Breast epithelium (tissue), 3 donors: ENCODE measurements at regions not wholly inside any gene's neighbourhood (a gene's known extent, or its start where the extent isn't known, plus 50 kb on each side); places are given as distances from the start of the nearest gene placed in this dataset.

ENCODE experiments used
- CTCF ChIP-seq, 3 donors: fragments of 450-650 bp; IDR thresholded peaks; one replicate each; pipeline ENCODE4 v1.5.1; 2016 to 2017; ENCODE audit warnings: antibody characterized with exemption in 3 of 3, mild to moderate bottlenecking in 3 of 3, moderate library complexity in 3 of 3
- POLR2AphosphoS5 ChIP-seq, 3 donors: sonication (generic); formaldehyde crosslinking; IDR thresholded peaks; one replicate each; pipeline ENCODE4 v1.6.1; 2017; ENCODE audit warnings: antibody characterized with exemption in 3 of 3

DNA sequence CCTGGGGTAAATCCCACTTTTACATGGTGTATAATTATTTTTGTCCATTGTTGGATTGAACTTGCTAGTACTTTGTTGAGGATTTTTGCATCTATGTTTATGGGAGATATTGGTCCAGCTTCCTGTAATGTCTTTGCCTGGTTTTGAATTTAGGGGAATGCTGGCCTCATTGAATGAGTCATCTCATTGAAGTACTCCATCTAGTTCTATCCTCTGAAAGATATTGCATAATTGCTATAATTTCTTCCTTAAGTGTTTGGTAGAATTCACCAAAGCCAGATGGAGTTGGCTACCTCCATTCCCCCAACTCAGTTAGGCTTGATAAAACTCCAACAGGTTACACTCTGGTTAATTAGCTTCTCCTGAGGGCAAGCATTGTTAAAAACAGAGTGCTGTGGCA, 237.4 kb upstream of the TGFBR2 start:
- TF ChIP-seq CTCF (IDR thresholded peaks at IDR 0.05) (no peak), POLR2AphosphoS5 (IDR thresholded peaks at IDR 0.05) (no peak)
